IMR-90 (cell line): ENCODE measurements at regions not wholly inside any gene's neighbourhood (a gene's known extent, or its start where the extent isn't known, plus 50 kb on each side); places are given as distances from the start of the nearest gene placed in this dataset.

Experiments
- ATAC-seq: fragments of 200-7000 bp; cut with Tn5 transposase; 2 replicates; pipeline ENCODE4 v1.9.1; 2020; ENCODE audit warnings: low read depth, mild to moderate bottlenecking, moderate library complexity
- BruUV-seq: library from RNA; stranded (reverse); fragments of 400-500 nt; replicated peaks from 2 replicates; lab custom pipeline; 2021; lab: Mats Ljungman, UMichigan
- CTCF ChIA-PET: fragments of 300-600 bp; formaldehyde crosslinking; extraction: SDS; loops from one replicate; lab custom pipeline; 2021; ENCODE audit warnings: antibody characterized with exemption; lab: Yijun Ruan, JAX
- POLR2A ChIA-PET: fragments of 300-600 bp; sonication (Branson Sonifier 250); formaldehyde crosslinking; loops from one replicate; lab custom pipeline; 2022; ENCODE audit warnings: antibody characterized with exemption; ENCODE audit not compliant: unreplicated experiment; lab: Charles Lee
- DNase-seq: peaks from one replicate; pipeline ENCODE4 v3.0.0; 2013
- H2AFZ ChIP-seq: replicated peaks from 2 replicates; pipeline ENCODE3; 2013; ENCODE audit warnings: low read length, mild to moderate bottlenecking; ENCODE audit not compliant: poor library complexity
- H2AK5ac ChIP-seq: 2 replicates; pipeline ENCODE4 v1.6.1; 2013; ENCODE audit warnings: low read depth, low read length, inconsistent platforms
- H2AK9ac ChIP-seq: replicated peaks from 2 replicates; pipeline ENCODE3; 2013; ENCODE audit warnings: mild to moderate bottlenecking, low read depth, low read length, moderate library complexity; ENCODE audit not compliant: poor library complexity
- H2BK120ac ChIP-seq: 2 replicates; pipeline ENCODE4 v1.6.1; 2013; ENCODE audit warnings: low read depth, low read length, inconsistent platforms
- H2BK15ac ChIP-seq: 3 replicates; pipeline ENCODE4 v1.6.1; 2013; ENCODE audit warnings: low read depth, low read length, inconsistent platforms
- H2BK20ac ChIP-seq: 2 replicates; pipeline ENCODE4 v1.6.1; 2013; ENCODE audit warnings: low read depth, mild to moderate bottlenecking, inconsistent platforms, low read length, moderate library complexity
- H2BK5ac ChIP-seq: 2 replicates; pipeline ENCODE4 v1.6.1; 2013; ENCODE audit warnings: mild to moderate bottlenecking, low read depth, low read length, inconsistent platforms; ENCODE audit not compliant: poor library complexity, severe bottlenecking
- H3K14ac ChIP-seq: replicated peaks from 2 replicates; pipeline ENCODE4 v1.6.1; 2013; ENCODE audit warnings: low read depth, low read length, inconsistent platforms
- H3K18ac ChIP-seq: 2 replicates; pipeline ENCODE4 v1.6.1; 2013; ENCODE audit warnings: low read depth, low read length, control low read depth
- H3K23ac ChIP-seq: 2 replicates; pipeline ENCODE4 v1.6.1; 2013; ENCODE audit warnings: low read depth, low read length, inconsistent platforms
- H3K27ac ChIP-seq: 2 replicates; pipeline ENCODE4 v1.5.1; 2013; ENCODE audit warnings: mild to moderate bottlenecking, control low read depth, low read length; ENCODE audit not compliant: insufficient read depth
- H3K27me3 ChIP-seq: 2 replicates; pipeline ENCODE4 v1.6.1; 2013; ENCODE audit warnings: low read length; ENCODE audit not compliant: control insufficient read depth, insufficient read depth
- H3K36me3 ChIP-seq: 2 replicates; pipeline ENCODE4 v1.6.1; 2013; ENCODE audit warnings: low read length, mixed read lengths; ENCODE audit not compliant: control insufficient read depth, insufficient read depth
- H3K4ac ChIP-seq: 2 replicates; pipeline ENCODE4 v1.6.1; 2013; ENCODE audit warnings: low read depth, low read length, inconsistent platforms
- H3K4me1 ChIP-seq: 2 replicates; pipeline ENCODE4 v1.6.1; 2013; ENCODE audit warnings: low read length, mixed read lengths; ENCODE audit not compliant: control insufficient read depth, insufficient read depth
- H3K4me2 ChIP-seq: 2 replicates; pipeline ENCODE4 v1.6.1; 2013; ENCODE audit warnings: low read depth, mild to moderate bottlenecking, control low read depth, low read length, moderate library complexity
- H3K4me3 ChIP-seq: 2 replicates; pipeline ENCODE4 v1.5.1; 2013; ENCODE audit warnings: low read depth, mild to moderate bottlenecking, control low read depth, low read length, moderate library complexity; ENCODE audit not compliant: insufficient read depth
- H3K56ac ChIP-seq: 2 replicates; pipeline ENCODE4 v1.6.1; 2013; ENCODE audit warnings: low read length, inconsistent platforms; ENCODE audit not compliant: insufficient read depth; ENCODE audit errors: extremely low read depth
- H3K79me1 ChIP-seq, 2 experiments: 2 replicates each; pipeline ENCODE4 v1.6.1; 2013; ENCODE audit warnings: low read length in 2 of 2, inconsistent platforms in 1 of 2, low read depth in 1 of 2
- H3K9ac ChIP-seq: 2 replicates; pipeline ENCODE4 v1.6.1; 2013; ENCODE audit warnings: low read depth, low read length, control low read depth
- H3K9me1 ChIP-seq: 2 replicates; pipeline ENCODE4 v1.6.1; 2013; ENCODE audit warnings: low read length, inconsistent platforms; ENCODE audit not compliant: insufficient read depth
- H3K9me3 ChIP-seq: 2 replicates; pipeline ENCODE4 v1.6.1; 2013; ENCODE audit warnings: low read length; ENCODE audit not compliant: control insufficient read depth, insufficient read depth
- H4K20me1 ChIP-seq: 2 replicates; pipeline ENCODE4 v1.6.1; 2013; ENCODE audit warnings: low read length, inconsistent platforms; ENCODE audit not compliant: insufficient read depth
- H4K5ac ChIP-seq: 2 replicates; pipeline ENCODE4 v1.6.1; 2013; ENCODE audit warnings: mild to moderate bottlenecking, low read depth, low read length, control low read depth
- H4K8ac ChIP-seq, 2 experiments: 2 replicates each; pipeline ENCODE4 v1.6.1; 2013; ENCODE audit warnings: low read depth in 2 of 2, low read length in 2 of 2, control low read depth in 1 of 2, inconsistent platforms in 1 of 2
- H4K91ac ChIP-seq: 2 replicates; pipeline ENCODE4 v1.6.1; 2013; ENCODE audit warnings: low read depth, low read length, inconsistent platforms; ENCODE audit not compliant: insufficient read depth
- BHLHE40 ChIP-seq: fragments of 150-350 bp; IDR thresholded peaks from 2 replicates; pipeline ENCODE4 v1.6.1; 2016; ENCODE audit warnings: mild to moderate bottlenecking, low read depth, low read length
- CEBPB ChIP-seq: IDR thresholded peaks from 2 replicates; pipeline ENCODE4 v1.6.1; 2012; ENCODE audit warnings: low read depth, low read length, improper control_type of control experiment
- CHD1 ChIP-seq: IDR thresholded peaks from 2 replicates; pipeline ENCODE4 v1.6.1; 2012; ENCODE audit warnings: low read depth, low read length, improper control_type of control experiment
- CTCF ChIP-seq: conservative IDR thresholded peaks from 2 replicates; pipeline ENCODE4 v1.5.1; 2012; ENCODE audit warnings: mild to moderate bottlenecking, low read depth, low read length, improper control_type of control experiment
- ELK1 ChIP-seq: fragments of 150-350 bp; IDR thresholded peaks from 2 replicates; pipeline ENCODE4 v1.6.1; 2016; ENCODE audit warnings: low read depth, mild to moderate bottlenecking, low read length, moderate library complexity, borderline replicate concordance
- FOS ChIP-seq: fragments of 150-350 bp; IDR thresholded peaks from 2 replicates; pipeline ENCODE4 v1.6.1; 2016; ENCODE audit warnings: low read depth, low read length
- MAFK ChIP-seq: IDR thresholded peaks from 2 replicates; pipeline ENCODE4 v1.6.1; 2012; ENCODE audit warnings: low read depth, low read length, improper control_type of control experiment
- MAZ ChIP-seq: IDR thresholded peaks from 2 replicates; pipeline ENCODE4 v1.6.1; 2012; ENCODE audit warnings: low read depth, mild to moderate bottlenecking, low read length, improper control_type of control experiment, moderate library complexity, borderline replicate concordance
- MXI1 ChIP-seq: IDR thresholded peaks from 2 replicates; pipeline ENCODE4 v1.6.1; 2012; ENCODE audit warnings: low read depth, mild to moderate bottlenecking, low read length, moderate library complexity, borderline replicate concordance
- NFE2L2 ChIP-seq: fragments of 150-350 bp; IDR thresholded peaks from 2 replicates; pipeline ENCODE4 v1.6.1; 2016; ENCODE audit warnings: low read depth, mild to moderate bottlenecking, low read length
- POLR2A ChIP-seq: IDR thresholded peaks from 2 replicates; pipeline ENCODE4 v1.6.1; 2012; ENCODE audit warnings: mild to moderate bottlenecking, low read depth, low read length
- RAD21 ChIP-seq: IDR thresholded peaks from 2 replicates; pipeline ENCODE4 v1.6.1; 2012; ENCODE audit warnings: low read length, improper control_type of control experiment
- RCOR1 ChIP-seq: IDR thresholded peaks from 2 replicates; pipeline ENCODE4 v1.6.1; 2012; ENCODE audit warnings: mild to moderate bottlenecking, low read length, improper control_type of control experiment; ENCODE audit not compliant: insufficient replicate concordance
- RFX5 ChIP-seq: IDR thresholded peaks from 2 replicates; pipeline ENCODE4 v1.8.0; 2012; ENCODE audit warnings: low read depth, mild to moderate bottlenecking, low read length, moderate library complexity
- SMC3 ChIP-seq: fragments of 150-350 bp; IDR thresholded peaks from 2 replicates; pipeline ENCODE4 v1.6.1; 2016; ENCODE audit warnings: low read depth, mild to moderate bottlenecking, antibody characterized with exemption, low read length, moderate library complexity
- USF2 ChIP-seq: fragments of 150-350 bp; IDR thresholded peaks from 2 replicates; pipeline ENCODE4 v1.6.1; 2017; ENCODE audit warnings: mild to moderate bottlenecking, antibody characterized with exemption, low read length, low read depth
- WGBS, 2 experiments: methylation state at CpG; one replicate each; pipeline versions ENCODE4 v1.1.5 to v1.1.7; 2013; ENCODE audit warnings: missing lambda C conversion rate in 2 of 2; ENCODE audit not compliant: insufficient read length in 1 of 2; ENCODE audit errors: extremely low coverage in 2 of 2; 5-methylcytosine and 5-hydroxymethylcytosine counted together
- dilution Hi-C: fragments of 300-500 bp; cut with HindIII; formaldehyde crosslinking; loops from one replicate; pipeline ENCODE4 v1.14.3; 2018; ENCODE audit warnings: low sequenced_read_pairs; ENCODE audit not compliant: unreplicated experiment
- in situ Hi-C: fragments of 300-500 bp; cut with MboI; formaldehyde crosslinking; loops from 3 replicates; pipeline ENCODE4 v1.14.3; 2019; ENCODE audit warnings: low sequenced_read_pairs, inconsistent platforms, mixed read lengths
- intact Hi-C: fragments of 100-400 bp; cut with micrococcal nuclease; formaldehyde crosslinking; loops from 2 replicates; pipeline ENCODE4 v1.10.0; 2022

GRCh38 chr7:26006426-26006825 is 145.6 kb upstream of the NFE2L3 start:
- no peak for ATAC-seq
- Histone ChIP-seq H2BK15ac (no peak overlapping the region), H4K5ac (no peak overlapping the region), H4K91ac (no peak overlapping the region), H2AFZ (no peak overlapping the region), H2AK9ac (no peak overlapping the region), H2BK5ac (no peak overlapping the region), H3K4me3 (no peak overlapping the region), H3K23ac (no peak overlapping the region), H3K36me3 (no peaks in the 10 kb centered on the region), H3K27me3 (no peaks in the 10 kb centered on the region), H2AK5ac (no peak overlapping the region), H3K4me1 (no peaks in the 10 kb centered on the region), H3K14ac (no peak overlapping the region), H4K8ac (no peak overlapping the region), H3K9me1 (no peaks in the 10 kb centered on the region), H4K20me1 (no peaks in the 10 kb centered on the region), H2BK120ac (no peak overlapping the region), H2BK20ac (no peak overlapping the region), H3K9ac (no peak overlapping the region), H3K9me3 (no peaks in the 10 kb centered on the region), H3K79me1 (no peaks in the 10 kb centered on the region), H3K18ac (no peak overlapping the region), H3K4me2 (no peak overlapping the region), H3K4ac (no peak overlapping the region), H3K27ac (no peak overlapping the region), H3K56ac (no peak overlapping the region)
- ChIA-PET POLR2A (no interaction called here), CTCF (no interaction called here)
- no peak for DNase-seq
- no TSS peak for BruUV-seq
- 40% methylated on average over 1 of the region's 4 CpGs; no CpG with 5 or more reads in 1 of the 2 experiments for WGBS, 2 experiments
- intact Hi-C loops, result no loop called here
- dilution Hi-C loops, result no loop called here
- in situ Hi-C loops, result no loop called here
- TF ChIP-seq FOS (no peak), CTCF (no peak), NFE2L2 (no peak), RFX5 (no peak), BHLHE40 (no peak), CHD1 (no peak), RCOR1 (no peak), ELK1 (no peak), CEBPB (no peak), USF2 (no peak), SMC3 (no peak), MAZ (no peak), POLR2A (no peak), MAFK (no peak), RAD21 (no peak), MXI1 (no peak)
